Glutamatergic neuron (in vitro differentiated cells): ENCODE measurements at regions not wholly inside any gene's neighbourhood (a gene's known extent, or its start where the extent isn't known, plus 50 kb on each side); places are given as distances from the start of the nearest gene placed in this dataset.

Experiments used
- DNase-seq: peaks from one replicate; pipeline ENCODE4 v3.0.0; 2022
- H3K27ac Mint-ChIP-seq: one replicate; pipeline ENCODE4 v1.8.0; 2020; ENCODE audit warnings: mild to moderate bottlenecking, mixed read lengths, inconsistent platforms; ENCODE audit not compliant: unreplicated experiment
- H3K27me3 Mint-ChIP-seq: one replicate; pipeline ENCODE4 v1.8.0; 2020; ENCODE audit warnings: mild to moderate bottlenecking, moderate library complexity, mixed read lengths, inconsistent platforms; ENCODE audit not compliant: unreplicated experiment
- H3K36me3 Mint-ChIP-seq: one replicate; pipeline ENCODE4 v1.8.0; 2020; ENCODE audit warnings: mild to moderate bottlenecking, mixed read lengths, inconsistent platforms; ENCODE audit not compliant: unreplicated experiment
- H3K4me1 Mint-ChIP-seq: one replicate; pipeline ENCODE4 v1.8.0; 2020; ENCODE audit warnings: mild to moderate bottlenecking, low read depth, mixed read lengths, inconsistent platforms; ENCODE audit not compliant: unreplicated experiment
- H3K4me3 Mint-ChIP-seq: one replicate; pipeline ENCODE4 v1.8.0; 2020; ENCODE audit warnings: mild to moderate bottlenecking, mixed read lengths, inconsistent platforms; ENCODE audit not compliant: unreplicated experiment
- H3K9me3 Mint-ChIP-seq: one replicate; pipeline ENCODE4 v1.8.0; 2020; ENCODE audit warnings: mild to moderate bottlenecking, moderate library complexity, mixed read lengths, inconsistent platforms; ENCODE audit not compliant: unreplicated experiment
- TF ChIP-seq, protein P1 (sequence below): fragments of 200-600 bp; sonication (generic); IDR thresholded peaks from one replicate; pipeline ENCODE4 v1.5.0; 2021; ENCODE audit not compliant: partially characterized antibody, unreplicated experiment

DNA sequence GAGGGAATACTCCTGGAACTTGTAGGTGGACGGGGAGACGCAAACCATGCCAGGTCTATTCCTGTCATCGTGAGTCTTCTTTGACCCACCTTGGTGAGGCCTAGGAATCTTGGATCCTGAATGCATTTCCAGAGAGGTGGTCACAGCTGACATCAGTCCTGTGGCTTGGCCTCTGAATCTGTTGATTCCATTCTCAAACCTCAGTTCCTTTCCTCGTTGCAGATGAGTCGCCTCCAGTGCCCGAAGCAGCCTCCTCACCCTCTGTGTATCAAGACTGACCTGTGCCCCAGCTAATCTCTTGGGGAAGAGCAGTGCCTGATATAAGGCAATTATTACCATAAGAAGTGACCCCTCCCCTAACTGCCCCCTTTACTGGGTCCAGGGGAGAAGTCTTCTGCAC lies 118.1 kb downstream of the SMIM20 start:
- no peak overlapping the region for H3K27ac Mint-ChIP-seq
- DNase-seq, result no peak
- H3K4me1 Mint-ChIP-seq, result peaks cover 20% of the 10 kb centered on the region
- TF ChIP-seq, protein P1, sequence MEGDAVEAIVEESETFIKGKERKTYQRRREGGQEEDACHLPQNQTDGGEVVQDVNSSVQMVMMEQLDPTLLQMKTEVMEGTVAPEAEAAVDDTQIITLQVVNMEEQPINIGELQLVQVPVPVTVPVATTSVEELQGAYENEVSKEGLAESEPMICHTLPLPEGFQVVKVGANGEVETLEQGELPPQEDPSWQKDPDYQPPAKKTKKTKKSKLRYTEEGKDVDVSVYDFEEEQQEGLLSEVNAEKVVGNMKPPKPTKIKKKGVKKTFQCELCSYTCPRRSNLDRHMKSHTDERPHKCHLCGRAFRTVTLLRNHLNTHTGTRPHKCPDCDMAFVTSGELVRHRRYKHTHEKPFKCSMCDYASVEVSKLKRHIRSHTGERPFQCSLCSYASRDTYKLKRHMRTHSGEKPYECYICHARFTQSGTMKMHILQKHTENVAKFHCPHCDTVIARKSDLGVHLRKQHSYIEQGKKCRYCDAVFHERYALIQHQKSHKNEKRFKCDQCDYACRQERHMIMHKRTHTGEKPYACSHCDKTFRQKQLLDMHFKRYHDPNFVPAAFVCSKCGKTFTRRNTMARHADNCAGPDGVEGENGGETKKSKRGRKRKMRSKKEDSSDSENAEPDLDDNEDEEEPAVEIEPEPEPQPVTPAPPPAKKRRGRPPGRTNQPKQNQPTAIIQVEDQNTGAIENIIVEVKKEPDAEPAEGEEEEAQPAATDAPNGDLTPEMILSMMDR, result no peak
- H3K9me3 Mint-ChIP-seq, result peaks cover 10% of the 10 kb centered on the region
- H3K4me3 Mint-ChIP-seq, result no peak overlapping the region
- H3K36me3 Mint-ChIP-seq, result no peaks in the 10 kb centered on the region
- peaks cover 2% of the 10 kb centered on the region for H3K27me3 Mint-ChIP-seq

DNA sequence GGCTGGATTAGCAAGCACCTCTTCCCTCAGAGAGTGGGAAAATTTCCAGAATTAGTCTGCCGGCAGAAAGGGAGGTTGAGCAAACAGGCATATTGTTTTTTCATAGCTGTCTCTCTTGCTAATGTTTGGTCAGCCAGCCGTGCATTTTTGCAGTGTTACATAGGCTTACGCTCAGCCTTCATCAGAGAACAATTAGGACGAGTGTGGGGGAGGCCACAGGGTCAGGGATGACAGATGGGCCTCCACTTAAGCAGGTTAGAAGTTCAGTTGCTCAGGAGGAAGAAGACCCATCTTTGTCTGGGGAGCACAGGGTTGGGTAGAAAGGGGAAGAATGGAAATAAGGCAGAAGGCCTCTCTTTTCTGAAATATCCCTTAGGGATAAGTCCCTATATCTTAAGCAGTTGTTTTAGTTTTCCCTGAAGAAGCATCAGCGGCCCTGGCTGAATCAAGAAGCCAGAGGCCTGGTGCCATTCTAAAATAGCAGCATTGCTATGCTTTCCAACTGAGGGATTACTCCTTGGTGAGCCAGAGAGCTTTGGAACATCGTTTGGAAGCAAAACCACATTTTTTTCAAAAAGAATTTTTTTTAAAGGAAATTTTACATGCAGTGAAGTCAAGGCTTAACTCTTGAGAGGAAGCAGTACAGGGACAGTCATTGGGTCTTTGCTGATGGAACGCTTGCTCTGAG lies 118.8 kb downstream of the SMIM20 start:
- TF ChIP-seq, protein P1, result no peak
- Mint-ChIP-seq H3K9me3 (peaks cover 12% of the 10 kb centered on the region), H3K4me1 (peaks cover 20% of the 10 kb centered on the region), H3K36me3 (no peaks in the 10 kb centered on the region), H3K27me3 (peaks cover 2% of the 10 kb centered on the region), H3K4me3 (peak overlapping the region; percentile 12), H3K27ac (peak overlapping the region; percentile 67)
- DNase-seq, result no peak

DNA sequence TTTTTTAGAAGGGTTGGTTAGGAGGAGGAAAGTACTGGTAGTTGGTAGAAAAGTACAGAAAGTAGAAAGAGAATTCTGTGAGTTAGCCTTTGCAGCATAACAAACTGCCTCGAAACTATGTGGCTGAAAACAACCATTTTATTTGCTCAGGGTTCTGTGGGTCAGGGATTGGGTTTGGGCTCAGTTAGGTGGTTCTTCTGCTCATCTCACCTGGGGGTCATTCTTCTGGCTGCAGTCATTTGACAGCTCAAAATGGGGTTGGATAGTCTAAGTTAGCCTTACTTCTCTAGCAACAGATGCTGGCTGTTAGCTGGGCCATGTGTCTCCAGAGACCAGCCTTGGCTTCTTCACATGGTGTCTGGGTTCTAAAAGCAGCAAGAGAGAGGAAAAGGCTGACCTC lies 119.4 kb downstream of the SMIM20 start:
- H3K4me3 Mint-ChIP-seq, result no peak overlapping the region

DNA sequence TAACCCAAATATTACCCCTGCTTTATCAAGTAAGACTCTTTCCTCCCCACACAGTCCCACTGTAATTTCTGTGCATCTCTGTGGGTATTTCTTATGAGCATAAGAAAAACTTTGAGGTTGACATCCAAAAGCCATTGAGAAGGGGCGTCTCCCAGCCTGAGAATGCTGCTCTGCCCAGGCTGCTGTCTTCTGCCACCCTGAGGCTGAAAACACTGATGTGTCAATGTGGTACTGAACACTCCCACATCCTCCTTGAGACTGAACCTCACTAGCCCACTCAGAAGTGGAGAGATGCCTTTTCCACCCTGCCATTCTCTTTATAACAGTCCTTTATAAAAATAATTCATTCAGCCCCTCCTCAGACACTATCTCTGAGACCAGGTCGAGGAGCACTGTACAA lies 120.8 kb downstream of the SMIM20 start:
- Mint-ChIP-seq H3K9me3 (peaks cover 16% of the 10 kb centered on the region), H3K27ac (no peak overlapping the region), H3K36me3 (no peaks in the 10 kb centered on the region), H3K4me3 (no peak overlapping the region), H3K4me1 (peaks cover 22% of the 10 kb centered on the region), H3K27me3 (peaks cover 5% of the 10 kb centered on the region)
- DNase-seq, result no peak
- TF ChIP-seq, protein P1, result no peak

More for the DNA sequence above, 119.4 kb downstream of the SMIM20 start:
- TF ChIP-seq, protein P1, result no peak
- Mint-ChIP-seq H3K4me1 (peaks cover 20% of the 10 kb centered on the region), H3K27ac (no peak overlapping the region), H3K36me3 (no peaks in the 10 kb centered on the region), H3K9me3 (peaks cover 12% of the 10 kb centered on the region), H3K27me3 (peaks cover 2% of the 10 kb centered on the region)
- no peak for DNase-seq

DNA sequence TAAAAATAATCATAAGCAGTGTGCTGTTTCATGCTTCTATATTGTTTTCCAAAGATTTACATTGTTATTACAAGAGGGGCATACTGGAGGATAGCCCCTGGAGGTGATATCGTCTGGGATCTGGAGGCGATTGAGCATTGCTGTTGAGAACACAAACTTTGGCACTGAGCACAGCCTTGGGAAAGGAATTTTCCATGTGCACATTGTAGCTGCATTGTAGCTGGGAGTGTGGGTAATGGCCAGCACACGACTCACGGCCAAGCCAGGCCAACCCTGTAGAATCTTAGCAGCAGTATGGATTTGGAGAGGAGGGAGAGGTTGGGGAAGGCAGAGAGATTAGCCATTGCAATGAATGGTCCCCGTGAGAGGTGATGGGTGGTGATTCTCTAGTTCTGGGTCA lies 121.9 kb downstream of the SMIM20 start:
- Mint-ChIP-seq H3K27me3 (peaks cover 5% of the 10 kb centered on the region), H3K27ac (no peak overlapping the region), H3K4me3 (no peak overlapping the region), H3K36me3 (no peaks in the 10 kb centered on the region), H3K4me1 (peaks cover 15% of the 10 kb centered on the region), H3K9me3 (peaks cover 15% of the 10 kb centered on the region)
- no peak for DNase-seq
- TF ChIP-seq, protein P1, result no peak
